ENCODE measurements at regions not wholly inside any gene's neighbourhood (a gene's known extent, or its start where the extent isn't known, plus 50 kb on each side); places are given as distances from the start of the nearest gene placed in this dataset.

DNA sequence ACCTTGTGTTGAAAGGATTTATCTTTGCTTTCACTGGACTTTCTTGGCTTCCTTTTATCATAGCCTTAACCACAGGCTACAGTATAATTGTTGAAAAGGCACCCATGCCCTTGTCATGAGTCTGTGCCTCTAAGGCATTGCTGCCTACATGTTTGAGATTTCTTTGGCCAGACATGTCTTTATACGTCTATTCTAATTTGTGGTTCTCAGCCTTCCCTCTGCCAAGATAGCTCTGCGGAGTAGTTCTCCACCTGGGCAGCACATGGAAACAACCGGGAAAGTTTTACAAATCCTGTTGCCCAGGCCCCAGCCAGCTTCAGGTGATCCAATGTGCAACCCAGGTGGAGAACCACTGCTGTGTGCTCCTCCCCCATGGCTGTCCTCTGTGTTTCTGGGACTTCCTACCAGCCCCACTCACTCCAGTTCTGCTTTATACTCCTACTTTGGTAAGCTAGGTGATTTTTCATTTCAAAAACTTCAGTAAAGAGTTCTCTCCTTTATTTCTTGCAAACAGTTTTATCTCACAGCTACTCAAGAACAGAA is 159.6 kb upstream of the MYLIP start:
- TF ChIP-seq, protein P1, sequence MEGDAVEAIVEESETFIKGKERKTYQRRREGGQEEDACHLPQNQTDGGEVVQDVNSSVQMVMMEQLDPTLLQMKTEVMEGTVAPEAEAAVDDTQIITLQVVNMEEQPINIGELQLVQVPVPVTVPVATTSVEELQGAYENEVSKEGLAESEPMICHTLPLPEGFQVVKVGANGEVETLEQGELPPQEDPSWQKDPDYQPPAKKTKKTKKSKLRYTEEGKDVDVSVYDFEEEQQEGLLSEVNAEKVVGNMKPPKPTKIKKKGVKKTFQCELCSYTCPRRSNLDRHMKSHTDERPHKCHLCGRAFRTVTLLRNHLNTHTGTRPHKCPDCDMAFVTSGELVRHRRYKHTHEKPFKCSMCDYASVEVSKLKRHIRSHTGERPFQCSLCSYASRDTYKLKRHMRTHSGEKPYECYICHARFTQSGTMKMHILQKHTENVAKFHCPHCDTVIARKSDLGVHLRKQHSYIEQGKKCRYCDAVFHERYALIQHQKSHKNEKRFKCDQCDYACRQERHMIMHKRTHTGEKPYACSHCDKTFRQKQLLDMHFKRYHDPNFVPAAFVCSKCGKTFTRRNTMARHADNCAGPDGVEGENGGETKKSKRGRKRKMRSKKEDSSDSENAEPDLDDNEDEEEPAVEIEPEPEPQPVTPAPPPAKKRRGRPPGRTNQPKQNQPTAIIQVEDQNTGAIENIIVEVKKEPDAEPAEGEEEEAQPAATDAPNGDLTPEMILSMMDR (IDR thresholded peaks at IDR 0.05), result no peak
- TF ChIP-seq, protein P2, sequence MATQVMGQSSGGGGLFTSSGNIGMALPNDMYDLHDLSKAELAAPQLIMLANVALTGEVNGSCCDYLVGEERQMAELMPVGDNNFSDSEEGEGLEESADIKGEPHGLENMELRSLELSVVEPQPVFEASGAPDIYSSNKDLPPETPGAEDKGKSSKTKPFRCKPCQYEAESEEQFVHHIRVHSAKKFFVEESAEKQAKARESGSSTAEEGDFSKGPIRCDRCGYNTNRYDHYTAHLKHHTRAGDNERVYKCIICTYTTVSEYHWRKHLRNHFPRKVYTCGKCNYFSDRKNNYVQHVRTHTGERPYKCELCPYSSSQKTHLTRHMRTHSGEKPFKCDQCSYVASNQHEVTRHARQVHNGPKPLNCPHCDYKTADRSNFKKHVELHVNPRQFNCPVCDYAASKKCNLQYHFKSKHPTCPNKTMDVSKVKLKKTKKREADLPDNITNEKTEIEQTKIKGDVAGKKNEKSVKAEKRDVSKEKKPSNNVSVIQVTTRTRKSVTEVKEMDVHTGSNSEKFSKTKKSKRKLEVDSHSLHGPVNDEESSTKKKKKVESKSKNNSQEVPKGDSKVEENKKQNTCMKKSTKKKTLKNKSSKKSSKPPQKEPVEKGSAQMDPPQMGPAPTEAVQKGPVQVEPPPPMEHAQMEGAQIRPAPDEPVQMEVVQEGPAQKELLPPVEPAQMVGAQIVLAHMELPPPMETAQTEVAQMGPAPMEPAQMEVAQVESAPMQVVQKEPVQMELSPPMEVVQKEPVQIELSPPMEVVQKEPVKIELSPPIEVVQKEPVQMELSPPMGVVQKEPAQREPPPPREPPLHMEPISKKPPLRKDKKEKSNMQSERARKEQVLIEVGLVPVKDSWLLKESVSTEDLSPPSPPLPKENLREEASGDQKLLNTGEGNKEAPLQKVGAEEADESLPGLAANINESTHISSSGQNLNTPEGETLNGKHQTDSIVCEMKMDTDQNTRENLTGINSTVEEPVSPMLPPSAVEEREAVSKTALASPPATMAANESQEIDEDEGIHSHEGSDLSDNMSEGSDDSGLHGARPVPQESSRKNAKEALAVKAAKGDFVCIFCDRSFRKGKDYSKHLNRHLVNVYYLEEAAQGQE (IDR thresholded peaks at IDR 0.05; ENCODE audit: insufficient read depth in 1 of 2, low read depth in 2 of 2, low read length in 1 of 2), result no peak
- no peak for TF ChIP-seq SIN3A (IDR thresholded peaks at IDR 0.05; ENCODE audit: borderline replicate concordance, insufficient read depth, low read depth, low read length)

Data from Panc1 (cell line).